Fibroblast of lung (primary cell): ENCODE measurements at regions not wholly inside any gene's neighbourhood (a gene's known extent, or its start where the extent isn't known, plus 50 kb on each side); places are given as distances from the start of the nearest gene placed in this dataset.

Experiments
- DNase-seq, 2 donors: peaks; one replicate each; pipeline versions ENCODE4 v3.0.0 to v3.0.0-alpha.2; 2010; ENCODE audit warnings: low read depth in 2 of 2
- H2AFZ ChIP-seq: 2 replicates; pipeline ENCODE4 v1.5.1; 2012; ENCODE audit warnings: low read length, control low read depth, inconsistent platforms
- H3K27ac ChIP-seq: 2 replicates; pipeline ENCODE4 v1.5.1; 2011; ENCODE audit warnings: low read length, control low read depth; ENCODE audit not compliant: insufficient read depth
- H3K27me3 ChIP-seq: 2 replicates; pipeline ENCODE4 v1.5.1; 2011; ENCODE audit warnings: mild to moderate bottlenecking, low read length; ENCODE audit not compliant: control insufficient read depth, insufficient read depth
- H3K36me3 ChIP-seq: 2 replicates; pipeline ENCODE4 v1.5.1; 2011; ENCODE audit warnings: low read length; ENCODE audit not compliant: control insufficient read depth, insufficient read depth
- H3K4me1 ChIP-seq: 2 replicates; pipeline ENCODE4 v1.5.1; 2011; ENCODE audit warnings: low read length; ENCODE audit not compliant: control insufficient read depth, insufficient read depth; ENCODE audit errors: extremely low read depth
- H3K4me2 ChIP-seq: 2 replicates; pipeline ENCODE4 v1.5.1; 2011; ENCODE audit warnings: low read length, control low read depth; ENCODE audit not compliant: insufficient read depth; ENCODE audit errors: extremely low read depth
- H3K4me3 ChIP-seq, 4 experiments: fragments of 200-600 bp in 1 of 4; sonication (generic) in 1 of 4; replicated peaks in 1 of 4; 2 replicates each; pipeline ENCODE4 v1.5.1; 2011 to 2016; ENCODE audit warnings: low read length in 4 of 4, low read depth in 3 of 4, mild to moderate bottlenecking in 3 of 4, control low read depth in 2 of 4, inconsistent platforms in 1 of 4, mixed read lengths in 1 of 4; ENCODE audit not compliant: insufficient read depth in 1 of 4; ENCODE audit errors: control extremely low read depth in 1 of 4
- H3K79me2 ChIP-seq: 2 replicates; pipeline ENCODE4 v1.5.1; 2012; ENCODE audit warnings: mild to moderate bottlenecking, low read length, inconsistent platforms; ENCODE audit not compliant: control insufficient read depth, insufficient read depth
- H3K9ac ChIP-seq: 2 replicates; pipeline ENCODE4 v1.5.1; 2011; ENCODE audit warnings: mild to moderate bottlenecking, low read length, control low read depth; ENCODE audit not compliant: insufficient read depth
- H3K9me3 ChIP-seq: 2 replicates; pipeline ENCODE4 v1.5.1; 2012; ENCODE audit warnings: low read depth, low read length; ENCODE audit not compliant: control insufficient read depth, insufficient read depth
- H4K20me1 ChIP-seq: 2 replicates; pipeline ENCODE4 v1.5.1; 2011; ENCODE audit warnings: low read length; ENCODE audit not compliant: control insufficient read depth, insufficient read depth; ENCODE audit errors: extremely low read depth
- EZH2 ChIP-seq: IDR thresholded peaks from 2 replicates; pipeline ENCODE4 v1.5.1; 2012; ENCODE audit warnings: low read length, control low read depth, mild to moderate bottlenecking; ENCODE audit errors: missing control alignments
- TF ChIP-seq, protein P1 (sequence below), 2 donors: IDR thresholded peaks in 1 of 2; conservative IDR thresholded peaks in 1 of 2; 1 replicate in 1 of 2; 2 replicates in 1 of 2; pipeline ENCODE4 v1.5.1; 2011 to 2012; ENCODE audit warnings: low read length in 2 of 2, control low read depth in 1 of 2, inconsistent platforms in 1 of 2, low read depth in 1 of 2, mild to moderate bottlenecking in 1 of 2

- Histone ChIP-seq H3K36me3 (no peaks in the 10 kb centered on the region), H2AFZ (no peak overlapping the region), H3K79me2 (no peaks in the 10 kb centered on the region), H3K27ac (no peak overlapping the region), H3K9ac (no peak overlapping the region), H3K9me3 (no peaks in the 10 kb centered on the region), H4K20me1 (no peaks in the 10 kb centered on the region), H3K4me2 (no peak overlapping the region), H3K4me3 (no peak overlapping the region), H3K27me3 (no peaks in the 10 kb centered on the region), H3K4me1 (no peaks in the 10 kb centered on the region)
- TF ChIP-seq EZH2 = no peak
- TF ChIP-seq, protein P1, sequence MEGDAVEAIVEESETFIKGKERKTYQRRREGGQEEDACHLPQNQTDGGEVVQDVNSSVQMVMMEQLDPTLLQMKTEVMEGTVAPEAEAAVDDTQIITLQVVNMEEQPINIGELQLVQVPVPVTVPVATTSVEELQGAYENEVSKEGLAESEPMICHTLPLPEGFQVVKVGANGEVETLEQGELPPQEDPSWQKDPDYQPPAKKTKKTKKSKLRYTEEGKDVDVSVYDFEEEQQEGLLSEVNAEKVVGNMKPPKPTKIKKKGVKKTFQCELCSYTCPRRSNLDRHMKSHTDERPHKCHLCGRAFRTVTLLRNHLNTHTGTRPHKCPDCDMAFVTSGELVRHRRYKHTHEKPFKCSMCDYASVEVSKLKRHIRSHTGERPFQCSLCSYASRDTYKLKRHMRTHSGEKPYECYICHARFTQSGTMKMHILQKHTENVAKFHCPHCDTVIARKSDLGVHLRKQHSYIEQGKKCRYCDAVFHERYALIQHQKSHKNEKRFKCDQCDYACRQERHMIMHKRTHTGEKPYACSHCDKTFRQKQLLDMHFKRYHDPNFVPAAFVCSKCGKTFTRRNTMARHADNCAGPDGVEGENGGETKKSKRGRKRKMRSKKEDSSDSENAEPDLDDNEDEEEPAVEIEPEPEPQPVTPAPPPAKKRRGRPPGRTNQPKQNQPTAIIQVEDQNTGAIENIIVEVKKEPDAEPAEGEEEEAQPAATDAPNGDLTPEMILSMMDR (conservative IDR thresholded peaks at IDR 0.05 in 1 of 2, IDR thresholded peaks at IDR 0.05 in 1 of 2; ENCODE audit: low read depth in 1 of 2, low read length in 2 of 2) = no peak
- DNase-seq = no peak
These were observed 186.3 kb downstream of the IRX2 start for GRCh38 chr5:2565147-2565546.

DNA sequence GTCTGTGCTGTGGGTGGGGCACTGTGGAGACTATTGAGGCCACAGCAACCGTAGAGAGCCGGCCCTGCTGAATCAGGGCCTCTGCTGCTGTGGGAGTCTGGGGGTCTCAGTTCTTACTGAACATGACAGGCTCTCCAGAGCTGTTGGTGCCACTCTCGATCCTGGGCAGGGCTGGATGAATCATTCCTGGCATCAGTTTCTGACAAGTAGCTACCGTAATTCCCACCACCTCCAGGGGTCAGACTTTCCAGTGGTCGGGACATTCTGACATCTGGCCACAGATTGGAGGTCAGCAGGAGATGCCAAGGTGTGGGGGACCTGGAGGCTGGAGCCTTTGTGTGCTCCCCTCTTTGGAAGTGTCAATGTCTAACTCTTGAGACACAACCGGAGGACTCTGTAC is 188.4 kb downstream of the IRX2 start:
- Histone ChIP-seq H2AFZ (no peak overlapping the region), H4K20me1 (no peaks in the 10 kb centered on the region), H3K9me3 (no peaks in the 10 kb centered on the region), H3K27me3 (no peaks in the 10 kb centered on the region), H3K4me2 (no peak overlapping the region), H3K27ac (no peak overlapping the region), H3K4me3 (no peak overlapping the region), H3K79me2 (no peaks in the 10 kb centered on the region), H3K4me1 (no peaks in the 10 kb centered on the region), H3K36me3 (no peaks in the 10 kb centered on the region), H3K9ac (no peak overlapping the region)
- TF ChIP-seq, protein P1 (conservative IDR thresholded peaks at IDR 0.05 in 1 of 2, IDR thresholded peaks at IDR 0.05 in 1 of 2; ENCODE audit: low read depth in 1 of 2, low read length in 2 of 2) = no peak
- no peak for TF ChIP-seq EZH2
- DNase-seq = no peak

DNA sequence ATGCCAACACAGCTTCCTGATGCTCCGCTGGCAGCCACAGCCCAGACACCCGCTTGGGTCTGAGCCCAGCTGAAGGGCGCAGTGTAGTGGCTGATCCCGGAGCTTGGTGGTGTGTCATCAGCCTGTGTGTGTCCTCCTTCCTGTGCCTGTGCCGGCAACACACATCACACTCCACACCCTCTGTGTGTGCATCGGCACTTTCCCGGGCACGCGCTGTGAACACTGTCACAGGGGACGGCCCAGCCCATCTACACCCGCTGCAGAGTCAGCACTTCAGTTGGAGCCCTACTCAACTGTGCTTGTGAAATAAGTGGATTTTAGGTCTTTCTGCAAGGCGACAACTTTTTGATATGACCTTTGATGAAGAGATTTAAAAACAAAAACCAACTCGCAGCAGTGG is 189.4 kb downstream of the IRX2 start:
- Histone ChIP-seq H3K79me2 (no peaks in the 10 kb centered on the region), H3K27me3 (no peaks in the 10 kb centered on the region), H3K9ac (no peak overlapping the region), H3K27ac (no peak overlapping the region), H3K9me3 (no peaks in the 10 kb centered on the region), H4K20me1 (no peaks in the 10 kb centered on the region), H3K4me1 (no peaks in the 10 kb centered on the region), H3K36me3 (no peaks in the 10 kb centered on the region), H3K4me2 (no peak overlapping the region), H2AFZ (no peak overlapping the region), H3K4me3 (no peak overlapping the region)
- DNase-seq = no peak
- TF ChIP-seq EZH2 = no peak
- TF ChIP-seq, protein P1 (conservative IDR thresholded peaks at IDR 0.05 in 1 of 2, IDR thresholded peaks at IDR 0.05 in 1 of 2; ENCODE audit: low read depth in 1 of 2, low read length in 2 of 2) = no peak
